ENCODE measurements at regions not wholly inside any gene's neighbourhood (a gene's known extent, or its start where the extent isn't known, plus 50 kb on each side); places are given as distances from the start of the nearest gene placed in this dataset.

GRCh38 chr18:66432636-66433035, 171.3 kb downstream of the CDH19 start:
- TF ChIP-seq CTCF (IDR thresholded peaks at IDR 0.05) (no peak), MAX (CRISPR knock-in tag; IDR thresholded peaks at IDR 0.05) (no peak), ATF6 (CRISPR knock-in tag; IDR thresholded peaks at IDR 0.05) (no peak), SOX15 (CRISPR knock-in tag; IDR thresholded peaks at IDR 0.05) (no peak), SMAD3 (CRISPR knock-in tag; IDR thresholded peaks at IDR 0.05; ENCODE audit: borderline replicate concordance) (no peak), MLX (CRISPR knock-in tag; IDR thresholded peaks at IDR 0.05) (no peak), GABPB1 (CRISPR knock-in tag; IDR thresholded peaks at IDR 0.05) (no peak), SMAD4 (CRISPR knock-in tag; IDR thresholded peaks at IDR 0.05) (no peak), CDX4 (CRISPR knock-in tag; IDR thresholded peaks at IDR 0.05; ENCODE audit: borderline replicate concordance) (no peak), NFYB (CRISPR knock-in tag; conservative IDR thresholded peaks at IDR 0.05; ENCODE audit: low read depth) (no peak), ZBTB43 (CRISPR knock-in tag; IDR thresholded peaks at IDR 0.05) (no peak), ZNF121 (CRISPR knock-in tag; IDR thresholded peaks at IDR 0.05) (no peak), PRDM15 (CRISPR knock-in tag; IDR thresholded peaks at IDR 0.05) (no peak)

All from WTC11 (cell line).